ENCODE measurements at regions not wholly inside any gene's neighbourhood (a gene's known extent, or its start where the extent isn't known, plus 50 kb on each side); places are given as distances from the start of the nearest gene placed in this dataset.

- no TSS peak for BruUV-seq (replicated peaks)
- Histone ChIP-seq H3K36me3 (ENCODE audit: control insufficient read depth, insufficient read depth, low read length) (no peaks in the 10 kb centered on the region), H3K9me3 (ENCODE audit: control insufficient read depth, insufficient read depth, low read depth, low read length) (no peaks in the 10 kb centered on the region), H3K4me1 (ENCODE audit: control insufficient read depth, insufficient read depth, low read length) (no peaks in the 10 kb centered on the region), H3K27me3 (ENCODE audit: control insufficient read depth, insufficient read depth, low read length) (no peaks in the 10 kb centered on the region), H3K4me3 (ENCODE audit: low read depth in 2 of 2, low read length in 2 of 2) (no peak overlapping the region), H3K27ac (ENCODE audit: low read length) (no peak overlapping the region)
- POLR2A ChIA-PET = no interaction called here
- ATAC-seq = no peak
- CTCF ChIA-PET = no interaction called here
- in situ Hi-C loops (cut with HindIII; ENCODE audit: low pct_unique_long_range_greater_than_20kb, low sequenced_read_pairs) (no loop called here), intact Hi-C loops (cut with micrococcal nuclease; ENCODE audit: unreplicated experiment) (no loop called here)
- DNase-seq (ENCODE audit: low read depth, low spot score) = no peak
- TF ChIP-seq POLR2AphosphoS5 (IDR thresholded peaks at IDR 0.05; ENCODE audit: low read depth, low read length) = no peak
Measured at GRCh38 chr5:36360307-36360706, 58.6 kb upstream of the RANBP3L start.

- Histone ChIP-seq H3K4me3 (ENCODE audit: low read depth in 2 of 2, low read length in 2 of 2) (no peak overlapping the region), H3K36me3 (ENCODE audit: control insufficient read depth, insufficient read depth, low read length) (no peaks in the 10 kb centered on the region), H3K4me1 (ENCODE audit: control insufficient read depth, insufficient read depth, low read length) (no peaks in the 10 kb centered on the region), H3K27me3 (ENCODE audit: control insufficient read depth, insufficient read depth, low read length) (no peaks in the 10 kb centered on the region), H3K27ac (ENCODE audit: low read length) (no peak overlapping the region), H3K9me3 (ENCODE audit: control insufficient read depth, insufficient read depth, low read depth, low read length) (no peaks in the 10 kb centered on the region)
- BruUV-seq (replicated peaks) = no TSS peak
- in situ Hi-C loops (cut with HindIII; ENCODE audit: low pct_unique_long_range_greater_than_20kb, low sequenced_read_pairs) (no loop called here), intact Hi-C loops (cut with micrococcal nuclease; ENCODE audit: unreplicated experiment) (no loop called here)
- no peak for ATAC-seq
- TF ChIP-seq POLR2AphosphoS5 (IDR thresholded peaks at IDR 0.05; ENCODE audit: low read depth, low read length) = no peak
- TF ChIP-seq SIN3A (IDR thresholded peaks at IDR 0.05; ENCODE audit: borderline replicate concordance, insufficient read depth, low read depth, low read length) = no peak
- no peak for TF ChIP-seq REST (IDR thresholded peaks at IDR 0.05; ENCODE audit: insufficient read depth in 1 of 2, low read depth in 2 of 2, low read length in 1 of 2)
- no peak for TF ChIP-seq CTCF (IDR thresholded peaks at IDR 0.05)
- no peak for TF ChIP-seq TCF7L2 (IDR thresholded peaks at IDR 0.05; ENCODE audit: low read depth, low read length)
- no peak for DNase-seq (ENCODE audit: low read depth, low spot score)
- ChIA-PET CTCF (no interaction called here), POLR2A (no interaction called here)
Measured at GRCh38 chr5:36363101-36363500, 61.4 kb upstream of the RANBP3L start.

- Histone ChIP-seq H3K4me3 (ENCODE audit: low read depth in 2 of 2, low read length in 2 of 2) (no peak overlapping the region), H3K4me1 (ENCODE audit: control insufficient read depth, insufficient read depth, low read length) (no peaks in the 10 kb centered on the region), H3K9me3 (ENCODE audit: control insufficient read depth, insufficient read depth, low read depth, low read length) (no peaks in the 10 kb centered on the region), H3K36me3 (ENCODE audit: control insufficient read depth, insufficient read depth, low read length) (no peaks in the 10 kb centered on the region), H3K27me3 (ENCODE audit: control insufficient read depth, insufficient read depth, low read length) (no peaks in the 10 kb centered on the region), H3K27ac (ENCODE audit: low read length) (no peak overlapping the region)
- intact Hi-C loops (cut with micrococcal nuclease; ENCODE audit: unreplicated experiment) (no loop called here), in situ Hi-C loops (cut with HindIII; ENCODE audit: low pct_unique_long_range_greater_than_20kb, low sequenced_read_pairs) (no loop called here)
- ChIA-PET POLR2A (no interaction called here), CTCF (no interaction called here)
- no TSS peak for BruUV-seq (replicated peaks)
- no peak for TF ChIP-seq POLR2AphosphoS5 (IDR thresholded peaks at IDR 0.05; ENCODE audit: low read depth, low read length)
- no peak for TF ChIP-seq TCF7L2 (IDR thresholded peaks at IDR 0.05; ENCODE audit: low read depth, low read length)
- no peak for TF ChIP-seq CTCF (IDR thresholded peaks at IDR 0.05)
- no peak for TF ChIP-seq SIN3A (IDR thresholded peaks at IDR 0.05; ENCODE audit: borderline replicate concordance, insufficient read depth, low read depth, low read length)
- TF ChIP-seq REST (IDR thresholded peaks at IDR 0.05; ENCODE audit: insufficient read depth in 1 of 2, low read depth in 2 of 2, low read length in 1 of 2) = no peak
- DNase-seq (ENCODE audit: low read depth, low spot score) (no peak), ATAC-seq (no peak)
Measured at GRCh38 chr5:36363744-36364143, 62.0 kb upstream of the RANBP3L start.

Measured in Panc1 (cell line).